Suppressor macrophage (primary cell): ENCODE measurements at regions not wholly inside any gene's neighbourhood (a gene's known extent, or its start where the extent isn't known, plus 50 kb on each side); places are given as distances from the start of the nearest gene placed in this dataset.

Experiments
- DNase-seq, 4 experiments: peaks; one replicate each; pipeline ENCODE4 v3.0.0-alpha.2; 2020 to 2022

- no peak for DNase-seq
Measured at GRCh38 chr5:35362772-35363171, 132.5 kb upstream of the PRLR start.

GRCh38 chr5:35360671-35361070, 130.4 kb upstream of the PRLR start:
- no peak for DNase-seq

- no peak for DNase-seq
Measured at GRCh38 chr5:35359859-35360258, 129.6 kb upstream of the PRLR start.

GRCh38 chr5:35357973-35358372, 127.7 kb upstream of the PRLR start:
- DNase-seq = no peak

- no peak for DNase-seq
Measured at GRCh38 chr5:35356725-35357124, 126.4 kb upstream of the PRLR start.

GRCh38 chr5:35354751-35355150, 124.5 kb upstream of the PRLR start:
- no peak for DNase-seq

- peak in 3 of 4 experiments; percentile 7 to 11 (median 10) for DNase-seq
Measured at GRCh38 chr5:35345222-35345621, 114.9 kb upstream of the PRLR start.

- DNase-seq = no peak
Measured at GRCh38 chr5:35342664-35343063, 112.4 kb upstream of the PRLR start.

- no peak for DNase-seq
Measured at GRCh38 chr5:35341189-35341588, 110.9 kb upstream of the PRLR start.

GRCh38 chr5:35339616-35340100, 109.4 kb upstream of the PRLR start:
- no peak for DNase-seq

- no peak for DNase-seq
Measured at GRCh38 chr5:35339006-35339405, 108.7 kb upstream of the PRLR start.

GRCh38 chr5:35338157-35338453, 107.8 kb upstream of the PRLR start:
- no peak for DNase-seq

- no peak for DNase-seq
Measured at GRCh38 chr5:35337340-35338156, 107.3 kb upstream of the PRLR start.

GRCh38 chr5:35336230-35336629, 105.9 kb upstream of the PRLR start:
- no peak for DNase-seq

GRCh38 chr5:35335752-35336151, 105.5 kb upstream of the PRLR start:
- no peak for DNase-seq

GRCh38 chr5:35333366-35333765, 103.1 kb upstream of the PRLR start:
- no peak for DNase-seq

- no peak for DNase-seq
Measured at GRCh38 chr5:35331956-35332950, 102.0 kb upstream of the PRLR start.

GRCh38 chr5:35325836-35326235, 95.5 kb upstream of the PRLR start:
- peak; percentile 15 to 63 (median 38) for DNase-seq

GRCh38 chr5:35324679-35325078, 94.4 kb upstream of the PRLR start:
- no peak for DNase-seq

- no peak for DNase-seq
Measured at GRCh38 chr5:35324201-35324600, 93.9 kb upstream of the PRLR start.

- no peak for DNase-seq
Measured at GRCh38 chr5:35320029-35320428, 89.7 kb upstream of the PRLR start.

GRCh38 chr5:35319333-35320002, 89.2 kb upstream of the PRLR start:
- peak; percentile 92 to 98 (median 97) for DNase-seq

GRCh38 chr5:35317586-35317985, 87.3 kb upstream of the PRLR start:
- no peak for DNase-seq
